ENCODE measurements at regions not wholly inside any gene's neighbourhood (a gene's known extent, or its start where the extent isn't known, plus 50 kb on each side); places are given as distances from the start of the nearest gene placed in this dataset.

GRCh38 chr1:70767377-70767776 lies 280.2 kb downstream of the PTGER3 start:
- TF ChIP-seq CTCF (optimal IDR thresholded peaks at IDR 0.05 in 1 of 3, IDR thresholded peaks at IDR 0.05 in 1 of 3, conservative IDR thresholded peaks at IDR 0.05 in 1 of 3; ENCODE audit: extremely low read depth in 1 of 3, insufficient read depth in 2 of 3, low read length in 3 of 3) (no peak), EZH2 (IDR thresholded peaks at IDR 0.05; ENCODE audit: low read length) (no peak)
